SU-DHL-6 (cell line): ENCODE measurements at regions not wholly inside any gene's neighbourhood (a gene's known extent, or its start where the extent isn't known, plus 50 kb on each side); places are given as distances from the start of the nearest gene placed in this dataset.

ENCODE experiments used
- H2AFZ ChIP-seq: fragments of 200-600 bp; sonication (generic); 2 replicates; pipeline ENCODE4 v1.6.1; 2014; ENCODE audit warnings: low read depth, mild to moderate bottlenecking, moderate library complexity, mixed read lengths, antibody characterized with exemption, low read length; ENCODE audit not compliant: severe bottlenecking
- H3F3A ChIP-seq: fragments of 200-600 bp; shearing (Covaris generic); 2 replicates; pipeline ENCODE4 v1.6.0; 2016; ENCODE audit warnings: antibody characterized with exemption, mild to moderate bottlenecking; ENCODE audit not compliant: insufficient read depth
- H3K27ac ChIP-seq: fragments of 200-600 bp; sonication (generic); 2 replicates; pipeline ENCODE4 v1.5.1; 2016; ENCODE audit warnings: low read depth, mild to moderate bottlenecking, low read length, moderate library complexity, mixed read lengths
- H3K27me3 ChIP-seq: fragments of 200-600 bp; sonication (generic), shearing (Covaris generic); 2 replicates; pipeline ENCODE4 v1.6.0; 2014; ENCODE audit warnings: mild to moderate bottlenecking, low read length
- H3K36me3 ChIP-seq: fragments of 200-600 bp; sonication (generic); 2 replicates; pipeline ENCODE4 v1.6.1; 2014; ENCODE audit warnings: mild to moderate bottlenecking, low read length, mixed read lengths
- H3K4me2 ChIP-seq: fragments of 300-600, 200-600 bp; shearing (Covaris generic), sonication (generic); 2 replicates; pipeline ENCODE4 v1.6.0; 2014; ENCODE audit warnings: low read length, low read depth, mild to moderate bottlenecking; ENCODE audit not compliant: poor library complexity, severe bottlenecking
- H3K4me3 ChIP-seq: fragments of 200-600 bp; sonication (generic); 2 replicates; pipeline ENCODE4 v1.5.1; 2014; ENCODE audit warnings: antibody characterized with exemption, low read length, mild to moderate bottlenecking, mixed read lengths; ENCODE audit not compliant: insufficient read depth, poor library complexity, severe bottlenecking
- H3K79me2 ChIP-seq: fragments of 200-600 bp; sonication (generic); 2 replicates; pipeline ENCODE4 v1.6.1; 2014; ENCODE audit warnings: mild to moderate bottlenecking, low read length, moderate library complexity; ENCODE audit not compliant: insufficient read depth
- H3K9ac ChIP-seq: fragments of 200-600 bp; sonication (generic); 2 replicates; pipeline ENCODE4 v1.7.0; 2014; ENCODE audit warnings: mild to moderate bottlenecking, low read length
- H3K9me2 ChIP-seq: fragments of 200-600 bp; sonication (generic); replicated peaks from 2 replicates; pipeline ENCODE4 v1.6.1; 2014; ENCODE audit warnings: low read length; ENCODE audit not compliant: insufficient read depth
- H3K9me3 ChIP-seq: fragments of 200-600 bp; sonication (generic); 2 replicates; pipeline ENCODE4 v1.6.1; 2014; ENCODE audit warnings: low read length, mixed read lengths; ENCODE audit not compliant: insufficient read depth
- H4K20me1 ChIP-seq: fragments of 200-600 bp; sonication (generic); 2 replicates; pipeline ENCODE4 v1.6.1; 2014; ENCODE audit warnings: low read depth, mild to moderate bottlenecking, antibody characterized with exemption, low read length, moderate library complexity, mixed read lengths
- CTCF ChIP-seq: fragments of 200-600 bp; sonication (generic); IDR thresholded peaks from one replicate; pipeline ENCODE4 v1.5.1; 2017; ENCODE audit warnings: antibody characterized with exemption, mild to moderate bottlenecking, low read length, moderate library complexity; ENCODE audit not compliant: insufficient read depth, poor library complexity, severe bottlenecking
- EZH2phosphoT487 ChIP-seq: fragments of 200-600 bp; sonication (generic), shearing (Covaris generic); conservative IDR thresholded peaks from 2 replicates; pipeline ENCODE4 v1.6.1; 2018; ENCODE audit warnings: mild to moderate bottlenecking, antibody characterized with exemption, low read length, moderate library complexity, mixed read lengths

GRCh38 chr4:126298271-126298670, 983.5 kb downstream of the FAT4 start:
- no peaks in the 10 kb centered on the region for H3F3A ChIP-seq

GRCh38 chr4:126306152-126306869, 991.6 kb downstream of the FAT4 start:
- no peak overlapping the region for H3K9ac ChIP-seq

More at GRCh38 chr4:126298271-126298670, 983.5 kb downstream of the FAT4 start:
- H4K20me1 ChIP-seq, result no peaks in the 10 kb centered on the region
- H3K36me3 ChIP-seq, result no peaks in the 10 kb centered on the region
- no peaks in the 10 kb centered on the region for H3K9me2 ChIP-seq
- no peak overlapping the region for H2AFZ ChIP-seq
- H3K79me2 ChIP-seq, result no peaks in the 10 kb centered on the region
- H3K4me2 ChIP-seq, result no peak overlapping the region
- no peak overlapping the region for H3K4me3 ChIP-seq
- no peaks in the 10 kb centered on the region for H3K27me3 ChIP-seq
- H3K27ac ChIP-seq, result no peak overlapping the region
- no peak for TF ChIP-seq EZH2phosphoT487
- TF ChIP-seq CTCF, result no peak
- no peaks in the 10 kb centered on the region for H3K9me3 ChIP-seq
- no peak overlapping the region for H3K9ac ChIP-seq

GRCh38 chr4:126318376-126318775, 1003.6 kb downstream of the FAT4 start:
- Histone ChIP-seq H3K79me2 (no peaks in the 10 kb centered on the region), H4K20me1 (no peaks in the 10 kb centered on the region), H3K27ac (no peak overlapping the region), H3K27me3 (no peaks in the 10 kb centered on the region), H3K4me2 (no peak overlapping the region), H3K9me3 (no peaks in the 10 kb centered on the region), H2AFZ (no peak overlapping the region), H3K4me3 (no peak overlapping the region), H3F3A (no peaks in the 10 kb centered on the region), H3K9me2 (no peaks in the 10 kb centered on the region), H3K9ac (no peak overlapping the region), H3K36me3 (no peaks in the 10 kb centered on the region)
- TF ChIP-seq CTCF (no peak), EZH2phosphoT487 (no peak)

More at GRCh38 chr4:126306152-126306869, 991.6 kb downstream of the FAT4 start:
- no peak overlapping the region for H2AFZ ChIP-seq
- TF ChIP-seq EZH2phosphoT487, result no peak
- no peak overlapping the region for H3K4me3 ChIP-seq
- no peaks in the 10 kb centered on the region for H3K36me3 ChIP-seq
- H3K27me3 ChIP-seq, result no peaks in the 10 kb centered on the region
- H3K9me3 ChIP-seq, result no peaks in the 10 kb centered on the region
- no peaks in the 10 kb centered on the region for H3K79me2 ChIP-seq
- H3K4me2 ChIP-seq, result no peak overlapping the region
- H3F3A ChIP-seq, result no peaks in the 10 kb centered on the region
- no peaks in the 10 kb centered on the region for H3K9me2 ChIP-seq
- no peak overlapping the region for H3K27ac ChIP-seq
- H4K20me1 ChIP-seq, result no peaks in the 10 kb centered on the region

GRCh38 chr4:126328914-126329313, 1014.2 kb downstream of the FAT4 start:
- no peaks in the 10 kb centered on the region for H4K20me1 ChIP-seq
- H3K4me3 ChIP-seq, result no peak overlapping the region
- no peak overlapping the region for H3K27ac ChIP-seq
- TF ChIP-seq CTCF, result no peak
- TF ChIP-seq EZH2phosphoT487, result no peak
- H2AFZ ChIP-seq, result no peak overlapping the region
- no peaks in the 10 kb centered on the region for H3K36me3 ChIP-seq
- no peaks in the 10 kb centered on the region for H3K9me3 ChIP-seq
- no peak overlapping the region for H3K9ac ChIP-seq
- no peaks in the 10 kb centered on the region for H3K9me2 ChIP-seq
- H3K4me2 ChIP-seq, result no peak overlapping the region
- H3F3A ChIP-seq, result no peaks in the 10 kb centered on the region
- H3K79me2 ChIP-seq, result no peaks in the 10 kb centered on the region
- H3K27me3 ChIP-seq, result no peaks in the 10 kb centered on the region
